Activated CD4-positive, alpha-beta T cell treated with anti-CD3 and anti-CD28 coated beads, Interleukin-2, amount 50 U/mL, for 16 hours (primary cell): ENCODE measurements at regions not wholly inside any gene's neighbourhood (a gene's known extent, or its start where the extent isn't known, plus 50 kb on each side); places are given as distances from the start of the nearest gene placed in this dataset.

ENCODE experiments used
- DNase-seq: peaks from one replicate; pipeline ENCODE4 v3.0.0-alpha.2; 2020

- no peak for DNase-seq
Measured at GRCh38 chr1:21346365-21347071, 56.3 kb upstream of the ECE1 start.

- no peak for DNase-seq
Measured at GRCh38 chr1:21344750-21345443, 54.6 kb upstream of the ECE1 start.

GRCh38 chr1:21344098-21344749 lies 54.0 kb upstream of the ECE1 start:
- no peak for DNase-seq

- peak; percentile 74 for DNase-seq
Measured at GRCh38 chr1:21342961-21343838, 52.9 kb upstream of the ECE1 start.

- DNase-seq, result no peak
Measured at GRCh38 chr1:21341517-21342078, 51.3 kb upstream of the ECE1 start.

- no peak for DNase-seq
Measured at GRCh38 chr1:21341022-21341421, 50.8 kb upstream of the ECE1 start.

- DNase-seq, result no peak
Measured at GRCh38 chr1:21340230-21340945, 50.1 kb upstream of the ECE1 start.
